Lower leg skin (tissue), 3 donors: ENCODE measurements at regions not wholly inside any gene's neighbourhood (a gene's known extent, or its start where the extent isn't known, plus 50 kb on each side); places are given as distances from the start of the nearest gene placed in this dataset.

Experiments used
- CTCF ChIP-seq, 3 donors: fragments of 450-650 bp; IDR thresholded peaks; one replicate each; pipeline ENCODE4 v1.5.1; 2016; ENCODE audit warnings: antibody characterized with exemption in 3 of 3, mild to moderate bottlenecking in 3 of 3, moderate library complexity in 2 of 3
- POLR2A ChIP-seq, 2 donors: fragments of 450-650 bp; IDR thresholded peaks; one replicate each; pipeline ENCODE4 v1.6.1; 2016 to 2017; ENCODE audit warnings: antibody characterized with exemption in 2 of 2, mild to moderate bottlenecking in 1 of 2, moderate library complexity in 1 of 2

GRCh38 chr4:133275246-133275645 lies 126.2 kb downstream of the PCDH10 start:
- TF ChIP-seq CTCF (IDR thresholded peaks at IDR 0.05) (no peak), POLR2A (IDR thresholded peaks at IDR 0.05) (no peak)
